Uterus (tissue), 3 donors: ENCODE measurements at regions not wholly inside any gene's neighbourhood (a gene's known extent, or its start where the extent isn't known, plus 50 kb on each side); places are given as distances from the start of the nearest gene placed in this dataset.

ENCODE experiments used
- DNase-seq, 2 donors: peaks; one replicate each; pipeline ENCODE4 v3.0.0-alpha.2; 2019 to 2020
- H3K27ac ChIP-seq, 2 donors: fragments of 200-600 bp; sonication (generic); 1 replicate in 1 of 2; 2 replicates in 1 of 2; pipeline ENCODE4 v1.5.1; 2016 to 2018
- H3K27me3 ChIP-seq, 2 donors: fragments of 200-600 bp; sonication (generic); one replicate each; pipeline ENCODE4 v1.5.1; 2018 to 2019; ENCODE audit warnings: control low read depth in 1 of 2
- H3K36me3 ChIP-seq, 2 donors: fragments of 200-600 bp; sonication (generic); one replicate each; pipeline ENCODE4 v1.5.1; 2019; ENCODE audit warnings: control low read depth in 1 of 2
- H3K4me1 ChIP-seq, 2 donors: fragments of 200-600 bp; sonication (generic); one replicate each; pipeline ENCODE4 v1.5.1; 2018 to 2019; ENCODE audit warnings: control low read depth in 1 of 2
- H3K4me3 ChIP-seq, 2 donors: fragments of 200-600 bp; sonication (generic); 1 replicate in 1 of 2; 2 replicates in 1 of 2; pipeline ENCODE4 v1.5.1; 2018 to 2019; ENCODE audit warnings: mild to moderate bottlenecking in 1 of 2
- H3K9me3 ChIP-seq, 2 donors: fragments of 200-600 bp; sonication (generic); one replicate each; pipeline ENCODE4 v1.5.1; 2019; ENCODE audit warnings: control low read depth in 1 of 2
- CTCF ChIP-seq, 4 experiments: fragments of 200-600 bp in 2 of 4; fragments of 450-650 bp in 2 of 4; sonication (generic) in 2 of 4; IDR thresholded peaks; one replicate each; pipeline ENCODE4 v1.5.1; 2016 to 2019; ENCODE audit warnings: antibody characterized with exemption in 4 of 4, mild to moderate bottlenecking in 2 of 4, moderate library complexity in 1 of 4
- POLR2A ChIP-seq, 2 donors: fragments of 450-650 bp; IDR thresholded peaks; one replicate each; pipeline ENCODE4 v1.6.1; 2016; ENCODE audit warnings: antibody characterized with exemption in 2 of 2, mild to moderate bottlenecking in 1 of 2, moderate library complexity in 1 of 2
- intact Hi-C: fragments of 100-400 bp; cut with DNase I; formaldehyde crosslinking; loops from one replicate; pipeline ENCODE4 v1.15.1; 2023; ENCODE audit warnings: low total_unique reads
- donor health status: DM: yes; HTN: yes; CAD: no.

GRCh38 chr12:124495194-124495983 is 72.0 kb downstream of the NCOR2 start:
- H3K27me3 ChIP-seq: no peaks in the 10 kb centered on the region
- peaks cover 0 to 19% of the 10 kb centered on the region in 2 donors for H3K4me1 ChIP-seq
- DNase-seq: no peak
- intact Hi-C loops: no loop called here
- no peaks in the 10 kb centered on the region for H3K9me3 ChIP-seq
- no peak overlapping the region for H3K27ac ChIP-seq
- TF ChIP-seq POLR2A (IDR thresholded peaks at IDR 0.05): no peak
- TF ChIP-seq CTCF (IDR thresholded peaks at IDR 0.05): no peak
- H3K36me3 ChIP-seq: no peaks in the 10 kb centered on the region
- no peak overlapping the region for H3K4me3 ChIP-seq

- Histone ChIP-seq H3K4me3 (no peak overlapping the region), H3K27ac (no peak overlapping the region), H3K9me3 (no peaks in the 10 kb centered on the region), H3K4me1 (peaks cover 0 to 15% of the 10 kb centered on the region in 2 donors), H3K36me3 (no peaks in the 10 kb centered on the region), H3K27me3 (no peaks in the 10 kb centered on the region)
- no peak for DNase-seq
- intact Hi-C loops: no loop called here
- TF ChIP-seq POLR2A (IDR thresholded peaks at IDR 0.05) (no peak), CTCF (IDR thresholded peaks at IDR 0.05) (no peak)
Observed at GRCh38 chr12:124494751-124495129, 72.7 kb downstream of the NCOR2 start.

- Histone ChIP-seq H3K27ac (peak overlapping the region in 1 of 2 donors; percentile 49), H3K4me3 (no peak overlapping the region), H3K36me3 (no peaks in the 10 kb centered on the region), H3K27me3 (no peaks in the 10 kb centered on the region), H3K4me1 (peaks cover 0 to 14% of the 10 kb centered on the region in 2 donors), H3K9me3 (no peaks in the 10 kb centered on the region)
- no peak for DNase-seq
- TF ChIP-seq CTCF (IDR thresholded peaks at IDR 0.05): no peak
- no peak for TF ChIP-seq POLR2A (IDR thresholded peaks at IDR 0.05)
- intact Hi-C loops: no loop called here
Observed at GRCh38 chr12:124493809-124494750, 73.3 kb downstream of the NCOR2 start.

GRCh38 chr12:124492879-124493808 is 74.3 kb downstream of the NCOR2 start:
- H3K4me3 ChIP-seq: no peak overlapping the region
- peak overlapping the region in 1 of 2 donors; percentile 49 for H3K27ac ChIP-seq
- TF ChIP-seq POLR2A (IDR thresholded peaks at IDR 0.05) (no peak), CTCF (IDR thresholded peaks at IDR 0.05) (no peak)
- H3K36me3 ChIP-seq: no peaks in the 10 kb centered on the region
- no peaks in the 10 kb centered on the region for H3K9me3 ChIP-seq
- intact Hi-C loops: no loop called here
- H3K27me3 ChIP-seq: no peaks in the 10 kb centered on the region
- peaks cover 0 to 10% of the 10 kb centered on the region in 2 donors for H3K4me1 ChIP-seq
- DNase-seq: no peak
